HG03039 (cell line): ENCODE measurements at regions not wholly inside any gene's neighbourhood (a gene's known extent, or its start where the extent isn't known, plus 50 kb on each side); places are given as distances from the start of the nearest gene placed in this dataset.
A peak's percentile ranks its signal among the peaks of the same experiment; 100 is the strongest.

Experiments
- ATAC-seq: cut with Tn5 transposase; IDR thresholded peaks from one replicate; pipeline ENCODE4 v1.9.1; 2021; ENCODE audit warnings: mild to moderate bottlenecking, moderate library complexity; ENCODE audit not compliant: unreplicated experiment

DNA sequence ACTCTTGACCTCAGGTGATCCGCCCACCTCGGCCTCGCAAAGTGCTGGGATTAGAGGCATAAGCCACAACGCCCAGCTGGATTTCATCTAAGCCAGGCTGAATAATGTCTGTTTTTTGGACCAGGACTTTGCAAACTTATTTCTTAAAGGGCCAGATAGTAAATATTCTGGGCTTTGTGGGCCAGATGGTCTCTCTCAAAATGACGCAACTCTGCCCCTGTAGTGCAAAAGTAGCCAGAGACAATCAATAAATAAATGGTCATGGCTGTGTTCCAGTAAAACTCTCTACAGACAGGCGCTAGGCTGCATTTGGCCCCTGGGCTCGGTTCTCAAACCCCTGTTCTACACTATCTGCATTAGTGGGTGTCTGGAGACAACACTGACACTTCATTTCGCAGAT lies 121.9 kb upstream of the CDH13 start:
- ATAC-seq, result no peak

GRCh38 chr16:82499302-82499701 lies 127.5 kb upstream of the CDH13 start:
- ATAC-seq, result no peak

DNA sequence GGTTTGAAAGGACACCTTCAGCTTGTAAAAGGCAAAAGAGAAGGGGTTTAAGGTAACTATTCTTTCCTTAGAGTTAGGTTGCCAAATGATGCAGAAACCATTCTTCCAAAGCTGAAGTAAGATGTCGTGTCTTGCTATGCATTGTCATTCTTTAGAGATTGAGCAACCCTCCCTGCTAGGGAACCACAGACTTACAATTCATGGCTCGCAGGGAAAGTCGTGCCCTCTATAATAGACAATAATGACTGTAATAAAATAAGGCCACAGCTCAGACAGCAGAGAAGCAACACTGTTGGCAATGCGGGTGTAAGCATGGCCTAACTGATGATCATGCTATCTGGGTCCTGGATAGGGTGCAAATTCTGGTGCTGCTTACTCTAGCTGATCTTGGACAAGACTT lies 129.6 kb upstream of the CDH13 start:
- no peak for ATAC-seq

GRCh38 chr16:82488460-82488859 lies 138.3 kb upstream of the CDH13 start:
- no peak for ATAC-seq

- ATAC-seq, result no peak
Observed at GRCh38 chr16:82481455-82481854, 145.3 kb upstream of the CDH13 start.

DNA sequence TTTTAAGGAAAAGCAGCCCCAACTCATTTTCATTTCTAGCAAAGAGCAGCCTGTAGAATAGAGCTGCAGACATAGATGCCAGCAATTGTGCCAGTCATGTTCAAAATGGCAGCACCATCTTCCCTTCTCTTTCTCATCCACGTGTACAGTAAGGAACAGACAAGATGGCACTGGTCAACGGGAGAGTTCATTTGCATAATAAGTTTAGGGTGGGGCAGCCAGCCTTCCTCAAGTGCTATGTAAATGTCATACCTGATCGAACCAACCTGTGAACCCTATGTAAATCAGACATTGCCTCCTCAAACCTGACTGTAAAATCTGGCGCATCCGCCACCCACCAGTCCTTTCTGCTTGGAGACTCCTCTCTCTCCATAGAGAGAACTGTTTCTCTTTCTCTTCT lies 150.0 kb upstream of the CDH13 start:
- no peak for ATAC-seq

- no peak for ATAC-seq
Observed at GRCh38 chr16:82470620-82471152, 156.1 kb upstream of the CDH13 start.

DNA sequence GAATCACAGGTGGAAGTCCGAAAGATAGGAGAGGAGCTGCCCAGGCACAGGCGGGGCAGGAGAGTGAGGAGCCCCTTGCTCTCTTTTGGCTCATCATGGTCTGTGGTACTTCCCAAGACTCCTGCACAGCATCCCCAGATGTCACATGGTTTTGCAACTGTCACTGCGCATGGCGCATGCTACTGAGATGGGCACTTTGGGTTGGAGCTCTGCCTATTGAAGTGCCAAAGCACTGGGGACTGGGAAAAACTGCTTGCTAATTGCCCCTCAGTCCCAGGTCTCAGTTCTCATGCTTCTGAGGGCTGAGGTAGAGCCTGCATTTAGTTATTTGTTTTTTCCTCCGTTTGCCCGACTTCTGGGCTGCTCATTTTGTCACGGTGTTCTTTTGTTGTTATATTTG lies 156.8 kb upstream of the CDH13 start:
- no peak for ATAC-seq

GRCh38 chr16:82464187-82464586 lies 162.6 kb upstream of the CDH13 start:
- ATAC-seq, result no peak

DNA sequence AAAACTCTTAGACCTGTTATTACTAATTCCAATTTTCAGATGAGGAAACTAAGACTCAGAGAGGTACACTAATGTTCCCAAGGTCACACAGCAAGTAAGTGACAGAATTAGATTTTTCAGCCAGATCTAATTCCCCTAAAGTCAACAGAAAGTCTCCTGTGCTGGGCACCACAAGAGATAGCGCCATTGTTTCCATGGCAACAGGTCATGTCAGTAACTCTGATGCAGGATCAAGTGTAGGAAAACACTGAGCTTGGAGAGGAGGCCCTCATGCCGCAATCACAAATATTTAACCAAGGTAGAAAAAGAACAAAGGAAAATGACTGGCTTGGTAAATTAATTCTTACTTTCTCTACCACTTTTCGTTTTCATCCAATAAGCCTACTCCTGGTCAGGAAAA lies 166.0 kb upstream of the CDH13 start:
- no peak for ATAC-seq

- ATAC-seq, result no peak
Observed at GRCh38 chr16:82459580-82460256, 167.1 kb upstream of the CDH13 start.

DNA sequence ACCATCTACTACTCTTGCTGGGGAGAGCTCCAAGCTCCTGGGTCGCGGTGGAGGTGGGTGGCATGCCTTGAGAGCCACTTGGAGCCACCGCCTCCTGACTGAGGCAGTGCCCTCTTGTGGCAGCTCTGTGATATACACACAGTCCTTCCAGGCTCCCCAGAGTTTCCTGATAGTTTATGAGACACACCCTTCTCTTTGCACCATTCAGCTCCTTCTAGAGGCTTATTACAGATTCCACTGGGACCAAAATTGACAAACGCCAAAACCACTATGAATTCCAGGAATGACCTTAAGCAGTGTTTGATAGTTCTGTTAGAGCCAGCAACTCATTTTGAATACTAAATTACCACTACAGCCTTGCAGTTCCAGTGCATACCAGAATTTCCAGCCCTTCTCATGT lies 170.1 kb upstream of the CDH13 start:
- peak; percentile 89 for ATAC-seq

GRCh38 chr16:82454566-82454965 lies 172.2 kb upstream of the CDH13 start:
- ATAC-seq, result no peak

DNA sequence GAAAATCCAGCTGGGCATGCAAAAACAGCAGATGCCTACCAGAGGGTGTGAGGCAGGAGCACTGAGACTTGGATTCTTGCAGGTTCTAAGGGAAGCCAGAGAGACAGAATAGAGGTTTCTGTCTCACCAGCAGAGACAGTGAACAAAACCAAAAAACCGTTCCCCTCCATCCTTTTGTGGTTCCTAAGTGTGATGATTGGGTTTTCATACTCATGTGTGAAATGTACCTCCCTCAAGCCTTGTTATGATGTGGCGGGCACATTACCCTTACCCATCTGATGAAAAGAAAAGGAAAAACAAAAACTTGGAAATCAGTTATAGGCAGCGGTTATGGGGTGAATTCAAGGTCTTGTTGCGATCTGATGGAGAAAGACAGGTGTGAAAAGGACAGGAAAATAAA lies 172.6 kb upstream of the CDH13 start:
- no peak for ATAC-seq

GRCh38 chr16:82452004-82452756 lies 174.6 kb upstream of the CDH13 start:
- ATAC-seq, result no peak

DNA sequence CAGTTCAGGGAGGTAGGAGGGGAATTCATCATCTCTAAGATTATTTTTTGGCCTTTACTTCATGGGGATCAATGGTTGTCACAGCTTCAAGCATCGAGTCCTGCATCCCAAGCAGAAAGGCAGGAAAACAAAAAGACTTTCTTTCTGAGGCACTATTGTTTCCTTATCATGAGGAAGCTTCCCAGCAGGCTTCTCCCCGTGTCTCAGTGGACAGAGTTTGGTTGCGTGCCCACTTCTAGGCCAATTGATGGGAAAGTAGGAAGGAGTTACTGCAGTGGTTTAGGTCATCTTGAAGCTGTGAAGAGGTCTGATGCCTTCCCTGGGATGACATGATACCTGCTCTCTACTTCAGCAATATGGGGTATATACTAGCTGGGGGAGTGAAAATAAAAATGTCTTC lies 175.3 kb upstream of the CDH13 start:
- no peak for ATAC-seq

DNA sequence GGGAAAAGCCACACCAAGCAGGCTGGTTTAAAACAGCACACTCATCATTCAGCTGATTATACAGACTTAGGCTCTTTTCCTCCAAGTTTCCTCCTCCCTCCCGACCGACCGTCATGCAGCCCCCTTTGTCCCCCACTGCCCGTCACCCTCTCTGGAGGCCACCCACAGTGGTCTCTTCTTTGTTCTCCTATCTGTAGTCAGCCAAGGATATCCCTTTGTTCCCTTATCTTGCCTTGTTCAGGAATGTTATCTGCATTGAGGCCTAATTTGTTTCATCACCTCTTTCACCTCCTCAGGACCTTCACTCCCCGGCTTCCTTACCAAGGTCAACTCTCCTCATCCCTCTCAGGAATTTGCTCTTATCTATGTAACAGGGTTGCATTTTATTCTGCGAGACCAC lies 186.4 kb upstream of the CDH13 start:
- no peak for ATAC-seq

DNA sequence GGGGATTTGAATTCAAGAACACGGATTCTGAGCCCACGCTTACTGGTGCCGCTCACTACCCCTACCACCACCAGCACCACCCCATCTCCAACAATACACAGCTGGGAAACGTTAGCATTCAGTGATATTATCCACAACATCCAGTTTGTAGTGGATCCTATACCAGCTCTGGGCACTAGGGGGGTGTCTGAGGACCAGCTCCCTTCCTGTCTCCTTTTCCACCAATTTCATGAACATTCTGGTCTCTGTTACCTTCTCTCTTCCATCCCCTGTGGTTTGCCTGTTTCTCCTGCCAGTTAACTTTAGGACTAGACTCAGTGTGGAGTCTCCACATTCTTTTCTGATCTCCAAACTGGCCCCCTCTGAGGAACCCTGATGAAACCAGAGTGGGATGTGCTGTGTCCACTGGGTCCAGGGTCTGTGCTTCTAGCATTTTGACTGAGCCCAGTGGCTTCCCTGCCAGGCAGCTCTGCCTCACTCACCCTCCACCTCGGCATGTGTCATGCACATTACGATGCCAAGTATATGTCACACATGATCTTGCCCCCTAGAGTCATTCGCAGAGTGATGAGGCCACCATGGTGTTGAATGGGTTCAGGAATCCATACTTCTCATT lies 187.0 kb upstream of the CDH13 start:
- no peak for ATAC-seq

- no peak for ATAC-seq
Observed at GRCh38 chr16:82433042-82433441, 193.7 kb upstream of the CDH13 start.

DNA sequence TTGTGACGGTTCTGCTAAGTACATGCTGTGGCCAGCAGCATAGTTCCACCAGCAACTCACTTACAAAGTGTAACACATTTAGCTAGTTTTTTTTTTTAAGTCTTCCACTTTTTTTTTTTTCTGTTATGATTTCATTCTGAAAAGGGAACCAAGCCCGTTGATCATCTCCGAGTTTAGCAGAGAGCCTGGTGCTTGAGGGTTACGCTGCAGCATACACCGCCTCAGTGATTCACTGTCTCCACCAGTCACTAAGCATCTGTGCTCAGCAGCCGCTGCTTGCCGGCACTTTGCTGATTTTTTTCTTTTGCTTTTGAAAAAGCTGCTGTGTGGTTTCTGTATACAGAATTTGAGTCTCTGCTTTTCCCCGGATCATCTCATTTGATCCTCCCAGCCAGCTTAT lies 194.5 kb upstream of the CDH13 start:
- no peak for ATAC-seq

DNA sequence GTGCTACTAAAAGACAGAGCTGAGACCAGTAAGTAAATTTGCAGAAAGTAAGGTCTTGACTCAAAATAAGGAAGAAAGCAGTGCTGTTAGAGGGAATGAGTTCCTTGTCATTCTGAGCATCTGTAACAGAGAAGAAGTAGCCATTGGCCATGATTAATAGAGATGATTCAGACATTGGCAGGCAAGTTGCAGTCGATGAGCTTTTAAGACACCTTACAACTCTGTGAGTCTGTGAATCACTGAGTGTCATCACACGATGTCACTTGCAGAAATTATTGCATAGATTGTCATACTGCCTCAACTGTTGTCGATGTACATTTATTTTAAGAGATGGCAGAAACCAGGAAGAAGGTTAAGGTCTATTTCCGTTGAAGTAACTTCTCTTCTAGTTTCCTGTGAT lies 201.1 kb upstream of the CDH13 start:
- ATAC-seq, result no peak

GRCh38 chr16:82421851-82422250 lies 204.9 kb upstream of the CDH13 start:
- ATAC-seq, result no peak
